ENCODE measurements at regions not wholly inside any gene's neighbourhood (a gene's known extent, or its start where the extent isn't known, plus 50 kb on each side); places are given as distances from the start of the nearest gene placed in this dataset.
A peak's percentile ranks its signal among the peaks of the same experiment; 100 is the strongest.
"Not testable (repeated sequence)": the region's sequence is repeated elsewhere in the genome, so short reads cannot be mapped to it uniquely, and the experiment has no call there.

GRCh38 chr6:109260701-109261100 lies 121.6 kb downstream of the CD164 start:
- DNase-seq: no peak
- intact Hi-C loops (cut with DNase I): no loop called here

GRCh38 chr6:109260126-109260525 lies 122.1 kb downstream of the CD164 start:
- intact Hi-C loops (cut with DNase I): no loop called here
- no peak for DNase-seq

- no peak for DNase-seq
Measured at GRCh38 chr6:109258129-109258528, 124.1 kb downstream of the CD164 start.

GRCh38 chr6:109257494-109257893 lies 124.8 kb downstream of the CD164 start:
- no peak for DNase-seq
- intact Hi-C loops (cut with DNase I): no loop called here

More at GRCh38 chr6:109258129-109258528, 124.1 kb downstream of the CD164 start:
- intact Hi-C loops (cut with DNase I): no loop called here

GRCh38 chr6:109255946-109256640 lies 126.2 kb downstream of the CD164 start:
- no peak for DNase-seq
- intact Hi-C loops (cut with DNase I): no loop called here

GRCh38 chr6:109255087-109255486 lies 127.2 kb downstream of the CD164 start:
- intact Hi-C loops (cut with DNase I): no loop called here
- no peak for DNase-seq

GRCh38 chr6:109253366-109253765 lies 128.9 kb downstream of the CD164 start:
- intact Hi-C loops (cut with DNase I): no loop called here
- DNase-seq: no peak

GRCh38 chr6:109252261-109253041 lies 129.8 kb downstream of the CD164 start:
- DNase-seq: no peak
- intact Hi-C loops (cut with DNase I): no loop called here

- intact Hi-C loops (cut with DNase I): no loop called here
- DNase-seq: no peak
Measured at GRCh38 chr6:109251839-109252238, 130.4 kb downstream of the CD164 start.

GRCh38 chr6:109250544-109251156 lies 131.6 kb downstream of the CD164 start:
- intact Hi-C loops (cut with DNase I); DNase-seq: not testable (repeated sequence)

- intact Hi-C loops (cut with DNase I): no loop called here
- no peak for DNase-seq
Measured at GRCh38 chr6:109243863-109244825, 138.1 kb downstream of the CD164 start.

- intact Hi-C loops (cut with DNase I): no loop called here
Measured at GRCh38 chr6:109242925-109243324, 139.3 kb downstream of the CD164 start.

GRCh38 chr6:109242029-109242428 lies 140.2 kb downstream of the CD164 start:
- intact Hi-C loops (cut with DNase I): no loop called here
- no peak for DNase-seq

More at GRCh38 chr6:109242925-109243324, 139.3 kb downstream of the CD164 start:
- DNase-seq: no peak

- intact Hi-C loops (cut with DNase I): no loop called here
- DNase-seq: no peak
Measured at GRCh38 chr6:109241199-109241598, 141.1 kb downstream of the CD164 start.

- intact Hi-C loops (cut with DNase I): no loop called here
- no peak for DNase-seq
Measured at GRCh38 chr6:109240370-109241084, 141.7 kb downstream of the CD164 start.

GRCh38 chr6:109239651-109240321 lies 142.5 kb downstream of the CD164 start:
- intact Hi-C loops (cut with DNase I): no loop called here
- DNase-seq: peak in 2 of 42 donors; percentile 8 to 17

GRCh38 chr6:109239160-109239559 lies 143.1 kb downstream of the CD164 start:
- intact Hi-C loops (cut with DNase I): no loop called here
- DNase-seq: no peak

- intact Hi-C loops (cut with DNase I): no loop called here
- DNase-seq: no peak
Measured at GRCh38 chr6:109238396-109238795, 143.1 kb downstream of the CEP57L1 start.

Data from head of caudate nucleus (tissue), 42 donors.